DLD1 (cell line): ENCODE measurements at regions not wholly inside any gene's neighbourhood (a gene's known extent, or its start where the extent isn't known, plus 50 kb on each side); places are given as distances from the start of the nearest gene placed in this dataset.

Source experiments
- in situ Hi-C: cut with HindIII; loops from 2 replicates; pipeline ENCODE4 v1.10.0; 2017; ENCODE audit warnings: low sequenced_read_pairs

- in situ Hi-C loops = no loop called here
Observed at GRCh38 chr12:102781117-102781516, 135.9 kb downstream of the PAH start.

- in situ Hi-C loops = no loop called here
Observed at GRCh38 chr12:102776041-102776440, 141.0 kb downstream of the PAH start.

GRCh38 chr12:102769323-102769916 lies 147.6 kb downstream of the PAH start:
- in situ Hi-C loops = no loop called here

- in situ Hi-C loops = no loop called here
Observed at GRCh38 chr12:102766961-102767360, 150.1 kb downstream of the PAH start.

GRCh38 chr12:102765736-102766135 lies 151.3 kb downstream of the PAH start:
- in situ Hi-C loops = no loop called here

- in situ Hi-C loops = no loop called here
Observed at GRCh38 chr12:102763471-102763870, 153.6 kb downstream of the PAH start.

GRCh38 chr12:102763061-102763460 lies 154.0 kb downstream of the PAH start:
- in situ Hi-C loops = no loop called here

GRCh38 chr12:102760322-102760721 lies 156.7 kb downstream of the PAH start:
- in situ Hi-C loops = no loop called here

GRCh38 chr12:102759466-102759865 lies 157.6 kb downstream of the PAH start:
- in situ Hi-C loops = no loop called here

- in situ Hi-C loops = no loop called here
Observed at GRCh38 chr12:102757882-102758226, 159.2 kb downstream of the PAH start.

- in situ Hi-C loops = no loop called here
Observed at GRCh38 chr12:102757154-102757881, 159.7 kb downstream of the PAH start.

- in situ Hi-C loops = no loop called here
Observed at GRCh38 chr12:102756530-102756929, 160.5 kb downstream of the PAH start.

- in situ Hi-C loops = no loop called here
Observed at GRCh38 chr12:102755266-102755665, 161.8 kb downstream of the PAH start.

GRCh38 chr12:102753802-102754201 lies 163.2 kb downstream of the PAH start:
- in situ Hi-C loops = no loop called here

- in situ Hi-C loops = loop anchor here (25.0 kb wide), 1 partner anchor 811 kb away; no protein-coding TSS in a partner anchor
Observed at GRCh38 chr12:102748704-102749103, 168.3 kb downstream of the PAH start.

GRCh38 chr12:102746963-102747362 lies 170.1 kb downstream of the PAH start:
- in situ Hi-C loops = loop anchor here (25.0 kb wide), 1 partner anchor 810 kb away; no protein-coding TSS in a partner anchor

- in situ Hi-C loops = loop anchor here (25.0 kb wide), 1 partner anchor 809 kb away; no protein-coding TSS in a partner anchor
Observed at GRCh38 chr12:102745971-102746600, 171.0 kb downstream of the PAH start.

- in situ Hi-C loops = loop anchor here (25.0 kb wide), 1 partner anchor 804 kb away; no protein-coding TSS in a partner anchor
Observed at GRCh38 chr12:102741196-102741595, 175.8 kb downstream of the PAH start.

GRCh38 chr12:102740141-102740955 lies 176.7 kb downstream of the PAH start:
- in situ Hi-C loops = loop anchor here (25.0 kb wide), 1 partner anchor 803 kb away; no protein-coding TSS in a partner anchor

GRCh38 chr12:102736328-102736727 lies 180.7 kb downstream of the PAH start:
- in situ Hi-C loops = loop anchor here (25.0 kb wide), 1 partner anchor 799 kb away; no protein-coding TSS in a partner anchor

- in situ Hi-C loops = loop anchor here (25.0 kb wide), 1 partner anchor 798 kb away; no protein-coding TSS in a partner anchor
Observed at GRCh38 chr12:102735104-102735503, 181.9 kb downstream of the PAH start.
